Progenitor cell of endocrine pancreas (in vitro differentiated cells): ENCODE measurements at regions not wholly inside any gene's neighbourhood (a gene's known extent, or its start where the extent isn't known, plus 50 kb on each side); places are given as distances from the start of the nearest gene placed in this dataset.

ENCODE experiments used
- DNase-seq: peaks from one replicate; pipeline ENCODE4 v3.0.0; 2021; ENCODE audit warnings: low spot score; ENCODE audit not compliant: unreplicated experiment
- H3K27ac Mint-ChIP-seq: 2 replicates; pipeline ENCODE4 v1.8.0; 2021; ENCODE audit warnings: mild to moderate bottlenecking, moderate library complexity, mixed read lengths
- H3K27me3 Mint-ChIP-seq: 2 replicates; pipeline ENCODE4 v1.8.0; 2021; ENCODE audit warnings: mixed read lengths
- H3K36me3 Mint-ChIP-seq: 2 replicates; pipeline ENCODE4 v1.8.0; 2022; ENCODE audit warnings: mixed read lengths; ENCODE audit not compliant: insufficient read depth
- H3K4me1 Mint-ChIP-seq: 2 replicates; pipeline ENCODE4 v1.8.0; 2021; ENCODE audit warnings: low read depth, mixed read lengths
- H3K4me3 Mint-ChIP-seq: 2 replicates; pipeline ENCODE4 v1.8.0; 2021; ENCODE audit warnings: low read depth, mild to moderate bottlenecking, moderate library complexity, mixed read lengths
- H3K9me3 Mint-ChIP-seq: 2 replicates; pipeline ENCODE4 v1.8.0; 2021; ENCODE audit warnings: low read depth, mixed read lengths
- TF ChIP-seq, protein P1 (sequence below): fragments of 200-600 bp; sonication (generic); IDR thresholded peaks from one replicate; pipeline ENCODE4 v1.5.0; 2021; ENCODE audit warnings: antibody characterized with exemption, mild to moderate bottlenecking; ENCODE audit not compliant: unreplicated experiment

GRCh38 chr1:186577633-186578032, 102.6 kb downstream of the PTGS2 start:
- Mint-ChIP-seq H3K27ac (no peak overlapping the region), H3K4me1 (no peaks in the 10 kb centered on the region), H3K9me3 (no peaks in the 10 kb centered on the region), H3K36me3 (no peaks in the 10 kb centered on the region), H3K27me3 (no peaks in the 10 kb centered on the region), H3K4me3 (no peak overlapping the region)
- DNase-seq, result no peak
- TF ChIP-seq, protein P1, sequence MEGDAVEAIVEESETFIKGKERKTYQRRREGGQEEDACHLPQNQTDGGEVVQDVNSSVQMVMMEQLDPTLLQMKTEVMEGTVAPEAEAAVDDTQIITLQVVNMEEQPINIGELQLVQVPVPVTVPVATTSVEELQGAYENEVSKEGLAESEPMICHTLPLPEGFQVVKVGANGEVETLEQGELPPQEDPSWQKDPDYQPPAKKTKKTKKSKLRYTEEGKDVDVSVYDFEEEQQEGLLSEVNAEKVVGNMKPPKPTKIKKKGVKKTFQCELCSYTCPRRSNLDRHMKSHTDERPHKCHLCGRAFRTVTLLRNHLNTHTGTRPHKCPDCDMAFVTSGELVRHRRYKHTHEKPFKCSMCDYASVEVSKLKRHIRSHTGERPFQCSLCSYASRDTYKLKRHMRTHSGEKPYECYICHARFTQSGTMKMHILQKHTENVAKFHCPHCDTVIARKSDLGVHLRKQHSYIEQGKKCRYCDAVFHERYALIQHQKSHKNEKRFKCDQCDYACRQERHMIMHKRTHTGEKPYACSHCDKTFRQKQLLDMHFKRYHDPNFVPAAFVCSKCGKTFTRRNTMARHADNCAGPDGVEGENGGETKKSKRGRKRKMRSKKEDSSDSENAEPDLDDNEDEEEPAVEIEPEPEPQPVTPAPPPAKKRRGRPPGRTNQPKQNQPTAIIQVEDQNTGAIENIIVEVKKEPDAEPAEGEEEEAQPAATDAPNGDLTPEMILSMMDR, result no peak

DNA sequence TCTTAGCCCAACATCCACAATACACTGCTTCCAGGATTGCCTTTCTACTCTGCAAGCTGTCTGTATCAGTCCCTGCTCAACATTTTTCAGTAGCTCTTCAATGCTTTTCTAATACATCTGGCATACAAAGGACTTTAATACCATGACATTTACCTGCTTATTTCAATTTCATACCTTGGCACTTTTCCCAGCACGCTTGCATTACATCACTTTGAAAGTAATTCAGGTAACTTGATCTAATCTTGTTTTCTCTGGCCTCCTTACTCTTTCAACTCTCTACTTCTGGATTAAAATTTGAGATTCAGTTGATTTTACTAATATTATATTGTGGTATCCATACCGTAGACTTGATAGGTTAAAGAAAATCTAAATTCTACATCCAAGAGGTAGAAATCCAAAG, 103.0 kb downstream of the PTGS2 start:
- no peaks in the 10 kb centered on the region for H3K36me3 Mint-ChIP-seq
- no peaks in the 10 kb centered on the region for H3K9me3 Mint-ChIP-seq
- no peak overlapping the region for H3K27ac Mint-ChIP-seq
- H3K27me3 Mint-ChIP-seq, result no peaks in the 10 kb centered on the region
- no peak overlapping the region for H3K4me3 Mint-ChIP-seq
- no peak for DNase-seq
- TF ChIP-seq, protein P1, result no peak
- H3K4me1 Mint-ChIP-seq, result no peaks in the 10 kb centered on the region

DNA sequence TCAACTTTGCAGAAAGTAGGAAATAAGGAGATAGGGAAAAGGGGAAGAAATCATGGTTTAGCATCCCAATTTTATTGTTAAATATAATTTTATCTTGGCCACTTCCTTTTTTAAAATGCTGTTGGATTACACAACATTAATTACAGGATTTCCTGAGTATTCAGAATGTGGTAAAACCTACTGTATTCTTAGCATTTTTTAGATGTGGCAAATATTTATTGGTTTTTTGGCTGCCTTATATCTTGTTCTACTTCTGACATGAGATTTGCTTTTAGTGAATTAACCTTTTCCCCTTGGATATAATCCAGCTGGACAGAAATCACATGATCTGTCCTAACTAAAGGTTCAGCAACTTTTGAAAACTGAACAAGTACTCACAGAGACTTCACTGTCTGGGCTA, 104.9 kb downstream of the PTGS2 start:
- H3K27me3 Mint-ChIP-seq, result no peaks in the 10 kb centered on the region
- no peaks in the 10 kb centered on the region for H3K9me3 Mint-ChIP-seq
- TF ChIP-seq, protein P1, result no peak
- no peak for DNase-seq
- no peak overlapping the region for H3K4me3 Mint-ChIP-seq
- no peak overlapping the region for H3K27ac Mint-ChIP-seq
- H3K36me3 Mint-ChIP-seq, result no peaks in the 10 kb centered on the region
- no peaks in the 10 kb centered on the region for H3K4me1 Mint-ChIP-seq

GRCh38 chr1:186574926-186575325, 105.3 kb downstream of the PTGS2 start:
- Mint-ChIP-seq H3K27me3 (no peaks in the 10 kb centered on the region), H3K4me1 (no peaks in the 10 kb centered on the region), H3K36me3 (no peaks in the 10 kb centered on the region), H3K9me3 (no peaks in the 10 kb centered on the region), H3K4me3 (no peak overlapping the region), H3K27ac (no peak overlapping the region)
- DNase-seq, result no peak
- TF ChIP-seq, protein P1, result no peak

GRCh38 chr1:186572509-186572908, 107.7 kb downstream of the PTGS2 start:
- H3K4me3 Mint-ChIP-seq, result no peak overlapping the region
- TF ChIP-seq, protein P1, result no peak
- H3K27me3 Mint-ChIP-seq, result no peaks in the 10 kb centered on the region
- DNase-seq, result no peak
- peaks cover 7% of the 10 kb centered on the region for H3K4me1 Mint-ChIP-seq
- H3K9me3 Mint-ChIP-seq, result no peaks in the 10 kb centered on the region
- H3K27ac Mint-ChIP-seq, result no peak overlapping the region
- H3K36me3 Mint-ChIP-seq, result no peaks in the 10 kb centered on the region
